Activated naive CD8-positive, alpha-beta T cell treated with anti-CD3 and anti-CD28 coated beads, Interleukin-2, amount 50 U/mL, for 24 hours (primary cell): ENCODE measurements at regions not wholly inside any gene's neighbourhood (a gene's known extent, or its start where the extent isn't known, plus 50 kb on each side); places are given as distances from the start of the nearest gene placed in this dataset.
A peak's percentile ranks its signal among the peaks of the same experiment; 100 is the strongest.

ENCODE experiments used
- ATAC-seq: fragments of 150-1000 bp; cut with Tn5 transposase; one replicate; pipeline ENCODE4 v1.10.0; 2021
- DNase-seq: peaks from one replicate; pipeline ENCODE4 v3.0.0; 2021
- H3K27ac Mint-ChIP-seq: one replicate; pipeline ENCODE4 v1.8.0; 2021; ENCODE audit warnings: mild to moderate bottlenecking, mixed read lengths
- H3K27me3 Mint-ChIP-seq: one replicate; pipeline ENCODE4 v1.8.0; 2021; ENCODE audit warnings: mixed read lengths
- H3K36me3 Mint-ChIP-seq: one replicate; pipeline ENCODE4 v1.8.0; 2021; ENCODE audit warnings: low read depth, mixed read lengths
- H3K4me1 Mint-ChIP-seq: one replicate; pipeline ENCODE4 v1.8.0; 2021; ENCODE audit warnings: mixed read lengths
- H3K4me3 Mint-ChIP-seq: one replicate; pipeline ENCODE4 v1.8.0; 2021; ENCODE audit warnings: mild to moderate bottlenecking, moderate library complexity, mixed read lengths
- H3K9me3 Mint-ChIP-seq: one replicate; pipeline ENCODE4 v1.8.0; 2021; ENCODE audit warnings: mixed read lengths

DNA sequence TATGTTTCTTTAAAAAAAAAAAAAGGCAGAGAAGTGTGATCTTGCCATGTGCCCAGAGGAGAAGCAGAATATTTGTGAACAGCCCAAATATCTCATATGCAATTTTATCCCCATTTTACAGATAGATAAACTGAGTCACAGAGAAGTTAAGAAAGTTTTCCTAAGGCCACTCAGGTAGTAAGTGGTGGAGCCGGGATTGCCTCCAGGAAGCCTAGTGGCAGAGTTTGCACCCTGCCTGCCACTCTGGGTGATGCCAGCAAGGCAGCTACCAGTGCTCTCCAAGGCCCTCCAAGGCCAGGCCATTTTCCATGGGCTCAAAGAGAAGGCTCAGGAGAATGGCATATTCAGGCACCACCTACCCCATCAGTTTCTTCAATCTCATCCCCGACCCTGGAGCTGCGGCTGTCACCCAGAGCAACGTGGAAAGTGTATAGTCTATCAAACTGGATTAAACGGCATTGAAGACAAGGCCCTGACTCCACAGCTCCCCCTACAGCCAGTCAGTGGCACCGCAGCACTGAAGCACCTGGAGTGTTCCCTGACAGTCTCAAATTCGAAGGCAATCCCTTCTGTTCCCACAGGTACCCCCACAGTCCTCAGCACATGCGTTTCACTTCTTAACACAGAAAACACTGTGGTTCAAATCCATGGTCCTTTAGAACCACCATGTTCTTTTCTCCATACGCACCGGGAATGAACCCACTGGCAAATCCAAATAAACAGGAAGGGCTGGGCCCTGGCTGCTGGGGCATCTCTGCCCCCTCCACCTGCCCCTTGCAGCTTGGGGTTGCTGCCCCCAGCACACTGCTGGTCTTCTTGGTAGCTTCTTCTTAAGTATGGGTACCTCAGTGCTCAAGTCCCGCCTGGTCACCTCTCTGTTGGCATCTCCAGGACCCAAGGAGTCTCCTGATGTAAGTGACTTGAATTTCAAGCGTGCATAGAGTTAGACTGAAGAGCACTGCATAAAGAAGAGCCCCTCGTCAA lies 175.3 kb downstream of the INHBB start:
- DNase-seq (peak; percentile 45), ATAC-seq (no peak)
- peaks cover 15% of the 10 kb centered on the region for H3K27me3 Mint-ChIP-seq
- no peaks in the 10 kb centered on the region for H3K9me3 Mint-ChIP-seq
- H3K4me3 Mint-ChIP-seq = no peak overlapping the region
- no peaks in the 10 kb centered on the region for H3K4me1 Mint-ChIP-seq
- no peaks in the 10 kb centered on the region for H3K36me3 Mint-ChIP-seq
- no peak overlapping the region for H3K27ac Mint-ChIP-seq

DNA sequence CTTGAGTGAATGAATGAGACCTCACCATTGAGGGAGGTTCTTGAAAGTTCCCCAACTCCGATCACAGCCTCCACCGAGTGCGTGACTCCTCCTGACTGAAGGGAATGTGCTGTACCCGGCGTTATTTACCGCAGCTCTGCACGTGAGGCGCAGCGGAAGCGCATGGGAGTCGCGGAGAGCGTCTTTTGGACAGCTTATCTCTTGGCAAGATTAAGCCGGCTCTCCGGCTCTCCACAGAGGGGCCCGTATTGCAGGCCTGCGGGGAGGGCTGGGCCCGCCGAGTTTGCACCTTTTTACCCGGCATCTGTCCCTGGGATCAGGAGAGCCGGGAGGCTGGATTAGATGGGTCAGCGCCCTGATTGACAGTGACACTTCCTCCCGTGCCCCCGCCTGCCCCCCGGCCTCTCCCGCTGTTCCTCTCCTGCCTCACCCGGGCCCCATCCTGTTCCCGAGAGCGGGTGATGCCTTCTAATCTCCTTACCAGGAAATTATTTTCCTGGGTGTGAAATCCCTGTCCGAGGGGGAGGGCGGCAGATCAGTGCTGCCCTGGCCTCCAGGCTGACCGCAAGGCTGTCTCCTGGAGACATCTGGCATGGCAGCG lies 176.3 kb downstream of the INHBB start:
- Mint-ChIP-seq H3K27ac (no peak overlapping the region), H3K36me3 (no peaks in the 10 kb centered on the region), H3K9me3 (no peaks in the 10 kb centered on the region), H3K27me3 (peaks cover 12% of the 10 kb centered on the region), H3K4me3 (no peak overlapping the region), H3K4me1 (no peaks in the 10 kb centered on the region)
- DNase-seq (no peak), ATAC-seq (no peak)

- Mint-ChIP-seq H3K27me3 (peaks cover 17% of the 10 kb centered on the region), H3K4me1 (no peaks in the 10 kb centered on the region), H3K4me3 (no peak overlapping the region), H3K36me3 (no peaks in the 10 kb centered on the region), H3K27ac (no peak overlapping the region), H3K9me3 (no peaks in the 10 kb centered on the region)
- ATAC-seq (no peak), DNase-seq (no peak)
Observed at GRCh38 chr2:120523766-120524165, 177.8 kb downstream of the INHBB start.

GRCh38 chr2:120524174-120524573 lies 178.2 kb downstream of the INHBB start:
- H3K36me3 Mint-ChIP-seq = no peaks in the 10 kb centered on the region
- ATAC-seq (no peak), DNase-seq (no peak)
- H3K4me3 Mint-ChIP-seq = no peak overlapping the region
- no peaks in the 10 kb centered on the region for H3K9me3 Mint-ChIP-seq
- H3K4me1 Mint-ChIP-seq = no peaks in the 10 kb centered on the region
- H3K27me3 Mint-ChIP-seq = peaks cover 17% of the 10 kb centered on the region
- no peak overlapping the region for H3K27ac Mint-ChIP-seq

DNA sequence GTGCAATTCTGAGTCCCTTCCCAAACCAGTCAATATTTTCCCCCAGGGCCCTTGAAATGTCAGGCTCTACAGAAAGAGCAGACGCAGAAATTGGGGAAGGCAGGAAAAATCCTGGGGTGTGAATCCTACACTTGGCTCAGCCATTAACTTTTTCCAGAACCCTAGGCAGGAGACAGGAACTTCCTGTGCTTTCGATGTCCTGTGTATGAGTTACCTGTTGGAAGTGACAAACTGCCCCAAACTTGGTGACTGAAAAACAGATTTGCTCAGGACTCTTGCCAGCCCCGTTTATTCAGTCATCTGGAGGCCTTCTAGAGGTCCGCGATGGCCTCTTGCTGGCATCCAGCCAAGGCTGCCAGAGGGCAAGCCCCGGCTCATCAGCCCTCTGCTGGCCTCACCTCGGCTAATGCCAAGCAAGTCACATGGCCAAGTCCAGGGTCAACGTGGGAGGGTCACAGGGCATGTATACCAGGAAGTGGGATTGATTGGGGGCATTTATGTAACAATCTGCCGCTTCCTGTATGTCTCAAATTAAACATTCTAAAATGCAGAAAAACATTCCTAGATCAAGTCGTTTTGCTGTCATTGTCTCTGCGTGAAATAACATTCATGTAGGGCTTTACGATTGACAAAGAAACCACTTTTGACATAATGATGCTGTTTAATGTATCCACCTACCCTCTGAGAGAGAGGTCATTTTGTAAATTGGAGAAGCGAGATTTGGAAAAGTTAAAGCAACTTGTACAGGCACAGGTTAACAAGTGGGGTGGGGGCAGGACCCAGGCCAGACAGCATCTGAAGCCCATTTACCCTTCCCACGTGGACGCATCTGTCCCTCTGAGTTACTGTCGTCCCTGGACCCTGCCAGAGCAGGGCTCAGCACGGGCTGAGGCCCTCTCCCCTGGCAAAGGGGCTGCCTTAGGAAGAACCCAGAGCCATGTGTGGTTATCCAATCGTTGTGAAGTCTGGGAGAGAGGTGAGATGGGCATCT lies 179.4 kb downstream of the INHBB start:
- Mint-ChIP-seq H3K4me1 (no peaks in the 10 kb centered on the region), H3K27me3 (peaks cover 17% of the 10 kb centered on the region), H3K27ac (no peak overlapping the region), H3K36me3 (no peaks in the 10 kb centered on the region), H3K9me3 (no peaks in the 10 kb centered on the region), H3K4me3 (no peak overlapping the region)
- ATAC-seq = peak; percentile 17
- no peak for DNase-seq

GRCh38 chr2:120526047-120526562 lies 180.2 kb downstream of the INHBB start:
- Mint-ChIP-seq H3K36me3 (no peaks in the 10 kb centered on the region), H3K9me3 (no peaks in the 10 kb centered on the region), H3K27me3 (peaks cover 17% of the 10 kb centered on the region), H3K27ac (no peak overlapping the region), H3K4me1 (no peaks in the 10 kb centered on the region), H3K4me3 (no peak overlapping the region)
- ATAC-seq (no peak), DNase-seq (no peak)

DNA sequence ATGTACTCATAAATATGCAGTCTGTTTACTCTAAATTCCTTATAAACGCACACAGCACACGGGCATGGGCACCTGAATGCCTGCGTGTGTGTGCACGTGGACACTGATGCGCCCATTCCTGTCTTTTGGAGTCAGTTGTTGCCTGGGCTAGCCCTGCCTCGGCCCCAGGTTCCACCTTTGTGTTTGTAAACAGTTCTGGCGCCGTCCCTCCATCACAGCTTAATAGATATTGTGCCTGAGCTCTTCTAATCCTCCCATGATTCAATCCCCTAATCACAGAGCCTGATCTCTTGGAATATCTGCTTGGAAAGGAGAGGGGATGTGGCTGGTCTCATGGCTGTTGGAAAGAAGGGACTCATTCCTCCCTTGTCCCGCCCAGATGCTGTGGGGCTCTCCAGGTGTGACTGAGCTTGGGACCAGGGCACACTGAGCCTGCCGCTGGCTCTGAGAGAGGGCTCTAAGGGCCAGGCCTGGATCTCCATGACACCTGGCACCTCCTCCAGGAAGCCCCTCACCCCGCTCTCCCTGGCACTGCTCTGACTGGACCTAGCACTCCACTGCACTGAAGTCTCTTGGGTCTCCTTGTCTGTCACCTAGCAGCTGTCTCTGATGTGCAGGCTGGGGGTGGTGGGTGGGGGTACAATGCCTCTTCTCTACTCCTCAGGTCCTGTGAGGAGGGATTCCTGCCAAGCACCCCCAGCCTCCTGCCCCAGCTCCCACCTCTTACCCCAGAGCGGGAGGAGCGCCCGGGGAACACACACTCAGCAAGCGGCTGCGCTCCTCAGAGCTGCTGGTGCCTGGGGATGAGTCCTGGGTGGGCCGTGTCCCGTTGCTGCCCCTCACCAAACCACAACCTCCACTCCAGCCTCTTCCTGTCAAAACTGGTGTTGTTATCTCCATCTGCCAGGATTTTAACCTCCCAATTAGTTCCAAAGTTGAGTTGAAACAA lies 181.3 kb downstream of the INHBB start:
- Mint-ChIP-seq H3K9me3 (no peaks in the 10 kb centered on the region), H3K4me3 (no peak overlapping the region)

DNA sequence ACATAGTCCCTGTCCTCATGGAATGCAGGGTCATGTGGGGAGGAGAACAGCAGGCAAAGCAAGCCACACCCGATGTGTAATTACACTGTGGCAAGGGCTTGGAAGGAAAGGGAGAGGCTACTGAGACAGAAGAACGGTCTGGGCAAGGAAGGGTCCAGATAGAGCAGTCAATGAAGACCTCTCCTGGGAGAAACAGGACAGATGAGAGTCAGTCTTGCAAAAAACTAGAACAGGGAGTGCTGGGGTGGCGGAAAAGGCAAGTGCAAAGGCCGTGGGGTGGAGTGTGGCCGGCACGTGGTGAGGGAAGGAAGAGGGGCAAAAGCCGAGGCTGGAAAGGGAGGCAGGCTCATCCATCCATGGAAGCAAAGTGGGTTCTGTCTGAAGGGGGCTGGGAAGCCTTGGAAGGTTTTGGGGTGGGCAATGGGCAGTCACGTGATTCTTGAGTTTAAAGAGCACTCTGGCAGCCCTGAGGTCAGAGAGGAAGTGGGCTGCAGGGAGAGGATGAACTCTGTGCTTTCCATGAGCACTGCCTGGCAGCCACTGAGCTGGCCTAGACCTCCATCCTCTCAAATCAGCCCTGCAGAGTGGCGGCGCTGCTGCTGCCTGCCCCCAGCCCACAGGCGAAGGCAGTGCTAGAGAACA lies 182.2 kb downstream of the INHBB start:
- H3K27ac Mint-ChIP-seq = no peak overlapping the region
- no peaks in the 10 kb centered on the region for H3K9me3 Mint-ChIP-seq
- H3K4me1 Mint-ChIP-seq = no peaks in the 10 kb centered on the region
- peaks cover 6% of the 10 kb centered on the region for H3K27me3 Mint-ChIP-seq
- no peaks in the 10 kb centered on the region for H3K36me3 Mint-ChIP-seq
- no peak overlapping the region for H3K4me3 Mint-ChIP-seq
- DNase-seq (no peak), ATAC-seq (no peak)

More for the DNA sequence above, 181.3 kb downstream of the INHBB start:
- Mint-ChIP-seq H3K27ac (no peak overlapping the region), H3K4me1 (no peaks in the 10 kb centered on the region), H3K36me3 (no peaks in the 10 kb centered on the region), H3K27me3 (peaks cover 11% of the 10 kb centered on the region)
- DNase-seq (no peak), ATAC-seq (no peak)

GRCh38 chr2:120528693-120529076 lies 182.7 kb downstream of the INHBB start:
- H3K4me3 Mint-ChIP-seq = no peak overlapping the region
- ATAC-seq (no peak), DNase-seq (no peak)
- H3K27me3 Mint-ChIP-seq = peaks cover 6% of the 10 kb centered on the region
- H3K36me3 Mint-ChIP-seq = no peaks in the 10 kb centered on the region
- H3K9me3 Mint-ChIP-seq = no peaks in the 10 kb centered on the region
- H3K4me1 Mint-ChIP-seq = no peaks in the 10 kb centered on the region
- H3K27ac Mint-ChIP-seq = no peak overlapping the region

DNA sequence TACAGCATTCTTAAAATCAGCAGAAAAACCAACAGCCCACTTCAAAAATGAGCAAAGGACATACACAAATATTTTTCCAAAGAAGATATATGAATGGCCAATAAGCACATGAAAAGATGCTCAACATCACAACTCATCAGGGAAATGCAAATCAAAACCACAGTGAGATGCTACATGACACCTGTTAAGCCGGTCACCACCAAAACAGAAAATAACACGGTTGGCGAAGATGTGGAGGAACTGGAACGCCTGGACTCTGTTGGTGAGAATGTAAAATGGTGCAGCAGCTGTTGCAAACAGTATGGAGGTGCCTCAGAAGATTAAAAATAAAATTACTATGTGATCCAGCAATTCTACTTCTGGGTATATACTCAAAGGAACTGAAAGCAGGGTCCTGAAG lies 184.8 kb downstream of the INHBB start:
- Mint-ChIP-seq H3K27ac (no peak overlapping the region), H3K27me3 (peaks cover 5% of the 10 kb centered on the region), H3K4me1 (no peaks in the 10 kb centered on the region), H3K9me3 (no peaks in the 10 kb centered on the region), H3K36me3 (no peaks in the 10 kb centered on the region), H3K4me3 (no peak overlapping the region)
- no peak for DNase-seq
- ATAC-seq = no peak

GRCh38 chr2:120531365-120531764 lies 185.4 kb downstream of the INHBB start:
- H3K27me3 Mint-ChIP-seq = peaks cover 5% of the 10 kb centered on the region
- DNase-seq (no peak), ATAC-seq (no peak)
- H3K4me3 Mint-ChIP-seq = no peak overlapping the region
- no peaks in the 10 kb centered on the region for H3K9me3 Mint-ChIP-seq
- H3K36me3 Mint-ChIP-seq = no peaks in the 10 kb centered on the region
- H3K4me1 Mint-ChIP-seq = no peaks in the 10 kb centered on the region
- H3K27ac Mint-ChIP-seq = no peak overlapping the region

GRCh38 chr2:120531863-120532600 lies 186.1 kb downstream of the INHBB start:
- Mint-ChIP-seq H3K27ac (no peak overlapping the region), H3K4me1 (no peaks in the 10 kb centered on the region), H3K27me3 (peaks cover 5% of the 10 kb centered on the region), H3K4me3 (no peak overlapping the region), H3K36me3 (no peaks in the 10 kb centered on the region), H3K9me3 (no peaks in the 10 kb centered on the region)
- no peak for DNase-seq
- ATAC-seq = no peak
